H4 (cell line): ENCODE measurements at regions not wholly inside any gene's neighbourhood (a gene's known extent, or its start where the extent isn't known, plus 50 kb on each side); places are given as distances from the start of the nearest gene placed in this dataset.
A peak's percentile ranks its signal among the peaks of the same experiment; 100 is the strongest.
"Not testable (repeated sequence)": the region's sequence is repeated elsewhere in the genome, so short reads cannot be mapped to it uniquely, and the experiment has no call there.

Experiments
- DNase-seq: peaks from one replicate; pipeline ENCODE4 v3.0.0-alpha.2; 2015; ENCODE audit warnings: low spot score

- DNase-seq, result not testable (repeated sequence)
Measured at GRCh38 chr14:25316007-25316406, 266.1 kb upstream of the STXBP6 start.

GRCh38 chr14:25308244-25308643 lies 258.3 kb upstream of the STXBP6 start:
- no peak for DNase-seq

GRCh38 chr14:25303934-25304333 lies 254.0 kb upstream of the STXBP6 start:
- no peak for DNase-seq

- DNase-seq, result no peak
Measured at GRCh38 chr14:25298238-25298637, 248.3 kb upstream of the STXBP6 start.

GRCh38 chr14:25290154-25290553 lies 240.2 kb upstream of the STXBP6 start:
- not testable (repeated sequence) for DNase-seq

GRCh38 chr14:25274529-25274928 lies 224.6 kb upstream of the STXBP6 start:
- DNase-seq, result no peak

GRCh38 chr14:25267186-25267585 lies 217.2 kb upstream of the STXBP6 start:
- DNase-seq, result no peak

GRCh38 chr14:25259470-25259869 lies 209.5 kb upstream of the STXBP6 start:
- DNase-seq, result no peak

- no peak for DNase-seq
Measured at GRCh38 chr14:25252793-25253192, 202.8 kb upstream of the STXBP6 start.

- no peak for DNase-seq
Measured at GRCh38 chr14:25250516-25250915, 200.6 kb upstream of the STXBP6 start.

- no peak for DNase-seq
Measured at GRCh38 chr14:25247609-25248008, 197.7 kb upstream of the STXBP6 start.

- DNase-seq, result no peak
Measured at GRCh38 chr14:25246751-25247150, 196.8 kb upstream of the STXBP6 start.

GRCh38 chr14:25239170-25239569 lies 189.2 kb upstream of the STXBP6 start:
- DNase-seq, result no peak

- peak; percentile 32 for DNase-seq
Measured at GRCh38 chr14:25237845-25238244, 187.9 kb upstream of the STXBP6 start.

GRCh38 chr14:25233613-25234012 lies 183.7 kb upstream of the STXBP6 start:
- DNase-seq, result no peak

GRCh38 chr14:25231004-25231403 lies 181.1 kb upstream of the STXBP6 start:
- DNase-seq, result peak; percentile 5

GRCh38 chr14:25226214-25226613 lies 176.3 kb upstream of the STXBP6 start:
- no peak for DNase-seq

GRCh38 chr14:25222256-25222655 lies 172.3 kb upstream of the STXBP6 start:
- DNase-seq, result no peak

GRCh38 chr14:25220514-25220913 lies 170.6 kb upstream of the STXBP6 start:
- no peak for DNase-seq

GRCh38 chr14:25215607-25216006 lies 165.7 kb upstream of the STXBP6 start:
- no peak for DNase-seq

- DNase-seq, result no peak
Measured at GRCh38 chr14:25197885-25198284, 147.9 kb upstream of the STXBP6 start.

GRCh38 chr14:25180221-25180620 lies 130.3 kb upstream of the STXBP6 start:
- no peak for DNase-seq

- no peak for DNase-seq
Measured at GRCh38 chr14:25178255-25178654, 128.3 kb upstream of the STXBP6 start.

GRCh38 chr14:25150934-25151790 lies 101.2 kb upstream of the STXBP6 start:
- DNase-seq, result peak; percentile 91
